Transverse colon (tissue), 4 donors: ENCODE measurements at regions not wholly inside any gene's neighbourhood (a gene's known extent, or its start where the extent isn't known, plus 50 kb on each side); places are given as distances from the start of the nearest gene placed in this dataset.

Experiments used
- DNase-seq: peaks from one replicate; pipeline ENCODE4 v3.0.0-alpha.2; 2019
- H3K27ac ChIP-seq, 4 donors: fragments of 200-600 bp; sonication (generic); 2 replicates each; pipeline ENCODE4 v1.5.1; 2016 to 2018; ENCODE audit warnings: inconsistent platforms in 4 of 4
- H3K27me3 ChIP-seq: fragments of 200-600 bp; sonication (generic); 2 replicates; pipeline ENCODE4 v1.5.1; 2017; ENCODE audit warnings: inconsistent platforms
- H3K36me3 ChIP-seq, 4 donors: fragments of 200-600 bp; sonication (generic); 2 replicates each; pipeline ENCODE4 v1.5.1; 2017 to 2019; ENCODE audit warnings: inconsistent platforms in 4 of 4
- H3K4me1 ChIP-seq, 4 donors: fragments of 200-600 bp; sonication (generic); 2 replicates each; pipeline ENCODE4 v1.5.1; 2017 to 2020; ENCODE audit warnings: inconsistent platforms in 4 of 4
- H3K4me3 ChIP-seq, 4 donors: fragments of 200-600 bp; sonication (generic); 1 replicate in 1 of 4; 2 replicates in 3 of 4; pipeline versions ENCODE4 v1.5.1 to v1.6.1; 2017 to 2019; ENCODE audit warnings: inconsistent platforms in 4 of 4
- H3K9me3 ChIP-seq, 2 donors: fragments of 200-600 bp; sonication (generic); 2 replicates each; pipeline ENCODE4 v1.5.1; 2017 to 2019; ENCODE audit warnings: inconsistent platforms in 2 of 2
- CTCF ChIP-seq, 5 experiments: fragments of 200-600 bp in 3 of 5; fragments of 450-650 bp in 2 of 5; sonication (generic) in 3 of 5; IDR thresholded peaks; 1 replicate in 2 of 5; 2 replicates in 3 of 5; pipeline ENCODE4 v1.5.1; 2016 to 2017; ENCODE audit warnings: antibody characterized with exemption in 5 of 5, inconsistent platforms in 3 of 5, mild to moderate bottlenecking in 2 of 5, moderate library complexity in 1 of 5
- EP300 ChIP-seq: sonication (generic); formaldehyde crosslinking; IDR thresholded peaks from one replicate; pipeline ENCODE4 v1.6.1; 2017; ENCODE audit warnings: antibody characterized with exemption, low read depth
- POLR2A ChIP-seq: fragments of 450-650 bp; IDR thresholded peaks from one replicate; pipeline ENCODE4 v1.6.1; 2016; ENCODE audit warnings: antibody characterized with exemption, mild to moderate bottlenecking, moderate library complexity
- POLR2AphosphoS5 ChIP-seq, 3 donors: sonication (generic); formaldehyde crosslinking; IDR thresholded peaks; one replicate each; pipeline ENCODE4 v1.6.1; 2016; ENCODE audit warnings: antibody characterized with exemption in 3 of 3
- WGBS, 2 donors: methylation state at CpG; one replicate each; pipeline ENCODE4 v1.1.5; 2018; ENCODE audit warnings: low coverage in 1 of 2; 5-methylcytosine and 5-hydroxymethylcytosine counted together
- in situ Hi-C, 4 donors: fragments of 200-750 bp; cut with MboI; loops; one replicate each; pipeline versions ENCODE4 v1.15.0 to v1.15.1; 2017; ENCODE audit warnings: low sequenced_read_pairs in 3 of 4, low pct_ligation_motif_present in 1 of 4, low pct_unique_long_range_greater_than_20kb in 1 of 4
- intact Hi-C: fragments of 100-400 bp; cut with DNase I; formaldehyde crosslinking; loops from one replicate; pipeline ENCODE4 v1.15.1; 2023; ENCODE audit warnings: low total_unique reads

GRCh38 chr10:90986870-90987269 is 66.0 kb upstream of the ANKRD1 start:
- no peak overlapping the region for H3K4me3 ChIP-seq
- no peak overlapping the region for H3K27ac ChIP-seq
- in situ Hi-C loops (no loop called here), intact Hi-C loops (no loop called here)
- DNase-seq, result no peak
- H3K27me3 ChIP-seq, result no peaks in the 10 kb centered on the region
- no peaks in the 10 kb centered on the region for H3K9me3 ChIP-seq
- TF ChIP-seq POLR2A, result no peak
- no peak for TF ChIP-seq EP300
- no peak for TF ChIP-seq POLR2AphosphoS5 (IDR thresholded peaks at IDR 0.05)
- no peak for TF ChIP-seq CTCF (IDR thresholded peaks at IDR 0.05)
- no peaks in the 10 kb centered on the region for H3K36me3 ChIP-seq
- no peaks in the 10 kb centered on the region for H3K4me1 ChIP-seq
- 88 to 89% methylated on average over 2 of the region's 2 CpGs for WGBS, 2 donors

GRCh38 chr10:90987383-90987782 is 66.5 kb upstream of the ANKRD1 start:
- H3K36me3 ChIP-seq, result no peaks in the 10 kb centered on the region
- no peak for DNase-seq
- H3K4me3 ChIP-seq, result no peak overlapping the region
- H3K9me3 ChIP-seq, result no peaks in the 10 kb centered on the region
- no peaks in the 10 kb centered on the region for H3K27me3 ChIP-seq
- in situ Hi-C loops, result no loop called here
- no peak for TF ChIP-seq POLR2A
- no peak for TF ChIP-seq POLR2AphosphoS5 (IDR thresholded peaks at IDR 0.05)
- TF ChIP-seq EP300, result no peak
- TF ChIP-seq CTCF (IDR thresholded peaks at IDR 0.05), result no peak
- H3K27ac ChIP-seq, result no peak overlapping the region
- 96 to 100% methylated on average over 1 to 2 of the region's 2 CpGs for WGBS, 2 donors
- no peaks in the 10 kb centered on the region for H3K4me1 ChIP-seq
- intact Hi-C loops, result no loop called here

GRCh38 chr10:90988024-90988423 is 67.1 kb upstream of the ANKRD1 start:
- TF ChIP-seq POLR2A (no peak), EP300 (no peak), POLR2AphosphoS5 (IDR thresholded peaks at IDR 0.05) (no peak), CTCF (IDR thresholded peaks at IDR 0.05) (no peak)
- no peaks in the 10 kb centered on the region for H3K36me3 ChIP-seq
- WGBS, 2 donors, result 96 to 100% methylated on average over 1 to 4 of the region's 4 CpGs
- intact Hi-C loops (no loop called here), in situ Hi-C loops (no loop called here)
- no peak overlapping the region for H3K27ac ChIP-seq
- no peak for DNase-seq
- H3K4me1 ChIP-seq, result no peaks in the 10 kb centered on the region
- H3K27me3 ChIP-seq, result no peaks in the 10 kb centered on the region
- H3K9me3 ChIP-seq, result no peaks in the 10 kb centered on the region
- H3K4me3 ChIP-seq, result no peak overlapping the region

GRCh38 chr10:90988802-90989201 is 67.9 kb upstream of the ANKRD1 start:
- WGBS, 2 donors, result 90 to 94% methylated on average over 3 to 5 of the region's 5 CpGs
- Histone ChIP-seq H3K36me3 (no peaks in the 10 kb centered on the region), H3K4me1 (no peaks in the 10 kb centered on the region), H3K27ac (no peak overlapping the region), H3K9me3 (no peaks in the 10 kb centered on the region), H3K4me3 (no peak overlapping the region), H3K27me3 (peaks cover 1% of the 10 kb centered on the region)
- intact Hi-C loops (no loop called here), in situ Hi-C loops (no loop called here)
- no peak for DNase-seq
- TF ChIP-seq EP300 (no peak), CTCF (IDR thresholded peaks at IDR 0.05) (no peak), POLR2A (no peak), POLR2AphosphoS5 (IDR thresholded peaks at IDR 0.05) (no peak)
